SK-N-SH treated with all-trans-retinoic acid at 6 μM for 48 hours (cell line): ENCODE measurements at regions not wholly inside any gene's neighbourhood (a gene's known extent, or its start where the extent isn't known, plus 50 kb on each side); places are given as distances from the start of the nearest gene placed in this dataset.

ENCODE experiments used
- BACH2 ChIP-seq: fragments of 250-450 bp; sonication (Bioruptor Pico); IDR thresholded peaks from 2 replicates; pipeline ENCODE4 v1.9.0; 2021; ENCODE audit warnings: mild to moderate bottlenecking, borderline replicate concordance
- CSDC2 ChIP-seq: fragments of 250-450 bp; sonication (Bioruptor Pico); IDR thresholded peaks from 2 replicates; pipeline ENCODE4 v1.5.0; 2020; ENCODE audit warnings: mild to moderate bottlenecking, moderate library complexity
- GLIS3 ChIP-seq: fragments of 250-450 bp; sonication (Bioruptor Pico); IDR thresholded peaks from 2 replicates; pipeline ENCODE4 v1.5.0; 2020; ENCODE audit warnings: mild to moderate bottlenecking, moderate library complexity
- PPARA ChIP-seq: fragments of 250-450 bp; sonication (Bioruptor Pico); IDR thresholded peaks from 2 replicates; pipeline ENCODE4 v1.5.0; 2020; ENCODE audit warnings: mild to moderate bottlenecking, borderline replicate concordance
- ZC3H10 ChIP-seq: fragments of 250-450 bp; sonication (Bioruptor Pico); IDR thresholded peaks from 2 replicates; pipeline ENCODE4 v1.5.1; 2021; ENCODE audit warnings: mild to moderate bottlenecking, moderate library complexity
- TF ChIP-seq, protein P1 (sequence below): fragments of 250-450 bp; sonication (Bioruptor Pico); IDR thresholded peaks from 2 replicates; pipeline ENCODE4 v1.5.0; 2020; ENCODE audit warnings: mild to moderate bottlenecking, moderate library complexity
- TF ChIP-seq, protein P2 (sequence below): fragments of 250-450 bp; sonication (Bioruptor Pico); IDR thresholded peaks from 2 replicates; pipeline ENCODE4 v1.5.1; 2021; ENCODE audit warnings: mild to moderate bottlenecking, moderate library complexity
- TF ChIP-seq, protein P3 (sequence below): fragments of 250-450 bp; sonication (Bioruptor Pico); IDR thresholded peaks from 2 replicates; pipeline ENCODE4 v1.8.0; 2020; ENCODE audit warnings: mild to moderate bottlenecking, moderate library complexity, borderline replicate concordance

DNA sequence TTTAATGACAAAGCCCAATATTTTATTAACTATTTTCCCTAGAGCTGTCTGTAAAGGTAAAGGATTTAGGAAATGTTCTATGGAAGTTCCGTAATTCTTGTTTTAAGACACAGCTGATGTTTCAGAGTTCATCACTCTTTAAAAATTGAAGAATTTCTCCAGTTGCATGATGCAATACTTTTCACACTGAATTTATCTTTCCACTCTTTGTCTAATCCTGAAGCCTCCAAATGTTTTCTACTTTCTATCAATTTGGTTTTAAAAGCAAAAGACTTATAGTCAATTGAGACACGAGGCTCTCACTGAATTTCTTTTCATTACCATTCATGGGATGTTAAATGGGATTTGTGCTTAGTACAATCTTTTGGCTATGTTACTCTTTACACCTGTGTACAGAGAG lies 223.2 kb downstream of the TDRD15 start:
- TF ChIP-seq, protein P1, sequence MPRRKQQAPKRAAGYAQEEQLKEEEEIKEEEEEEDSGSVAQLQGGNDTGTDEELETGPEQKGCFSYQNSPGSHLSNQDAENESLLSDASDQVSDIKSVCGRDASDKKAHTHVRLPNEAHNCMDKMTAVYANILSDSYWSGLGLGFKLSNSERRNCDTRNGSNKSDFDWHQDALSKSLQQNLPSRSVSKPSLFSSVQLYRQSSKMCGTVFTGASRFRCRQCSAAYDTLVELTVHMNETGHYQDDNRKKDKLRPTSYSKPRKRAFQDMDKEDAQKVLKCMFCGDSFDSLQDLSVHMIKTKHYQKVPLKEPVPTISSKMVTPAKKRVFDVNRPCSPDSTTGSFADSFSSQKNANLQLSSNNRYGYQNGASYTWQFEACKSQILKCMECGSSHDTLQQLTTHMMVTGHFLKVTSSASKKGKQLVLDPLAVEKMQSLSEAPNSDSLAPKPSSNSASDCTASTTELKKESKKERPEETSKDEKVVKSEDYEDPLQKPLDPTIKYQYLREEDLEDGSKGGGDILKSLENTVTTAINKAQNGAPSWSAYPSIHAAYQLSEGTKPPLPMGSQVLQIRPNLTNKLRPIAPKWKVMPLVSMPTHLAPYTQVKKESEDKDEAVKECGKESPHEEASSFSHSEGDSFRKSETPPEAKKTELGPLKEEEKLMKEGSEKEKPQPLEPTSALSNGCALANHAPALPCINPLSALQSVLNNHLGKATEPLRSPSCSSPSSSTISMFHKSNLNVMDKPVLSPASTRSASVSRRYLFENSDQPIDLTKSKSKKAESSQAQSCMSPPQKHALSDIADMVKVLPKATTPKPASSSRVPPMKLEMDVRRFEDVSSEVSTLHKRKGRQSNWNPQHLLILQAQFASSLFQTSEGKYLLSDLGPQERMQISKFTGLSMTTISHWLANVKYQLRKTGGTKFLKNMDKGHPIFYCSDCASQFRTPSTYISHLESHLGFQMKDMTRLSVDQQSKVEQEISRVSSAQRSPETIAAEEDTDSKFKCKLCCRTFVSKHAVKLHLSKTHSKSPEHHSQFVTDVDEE (CRISPR knock-in tag) = no peak
- no peak for TF ChIP-seq CSDC2 (CRISPR knock-in tag)
- TF ChIP-seq, protein P2, sequence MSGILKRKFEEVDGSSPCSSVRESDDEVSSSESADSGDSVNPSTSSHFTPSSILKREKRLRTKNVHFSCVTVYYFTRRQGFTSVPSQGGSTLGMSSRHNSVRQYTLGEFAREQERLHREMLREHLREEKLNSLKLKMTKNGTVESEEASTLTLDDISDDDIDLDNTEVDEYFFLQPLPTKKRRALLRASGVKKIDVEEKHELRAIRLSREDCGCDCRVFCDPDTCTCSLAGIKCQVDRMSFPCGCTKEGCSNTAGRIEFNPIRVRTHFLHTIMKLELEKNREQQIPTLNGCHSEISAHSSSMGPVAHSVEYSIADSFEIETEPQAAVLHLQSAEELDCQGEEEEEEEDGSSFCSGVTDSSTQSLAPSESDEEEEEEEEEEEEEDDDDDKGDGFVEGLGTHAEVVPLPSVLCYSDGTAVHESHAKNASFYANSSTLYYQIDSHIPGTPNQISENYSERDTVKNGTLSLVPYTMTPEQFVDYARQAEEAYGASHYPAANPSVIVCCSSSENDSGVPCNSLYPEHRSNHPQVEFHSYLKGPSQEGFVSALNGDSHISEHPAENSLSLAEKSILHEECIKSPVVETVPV = no peak
- TF ChIP-seq ZC3H10 = no peak
- no peak for TF ChIP-seq PPARA (CRISPR knock-in tag)
- TF ChIP-seq, protein P3, sequence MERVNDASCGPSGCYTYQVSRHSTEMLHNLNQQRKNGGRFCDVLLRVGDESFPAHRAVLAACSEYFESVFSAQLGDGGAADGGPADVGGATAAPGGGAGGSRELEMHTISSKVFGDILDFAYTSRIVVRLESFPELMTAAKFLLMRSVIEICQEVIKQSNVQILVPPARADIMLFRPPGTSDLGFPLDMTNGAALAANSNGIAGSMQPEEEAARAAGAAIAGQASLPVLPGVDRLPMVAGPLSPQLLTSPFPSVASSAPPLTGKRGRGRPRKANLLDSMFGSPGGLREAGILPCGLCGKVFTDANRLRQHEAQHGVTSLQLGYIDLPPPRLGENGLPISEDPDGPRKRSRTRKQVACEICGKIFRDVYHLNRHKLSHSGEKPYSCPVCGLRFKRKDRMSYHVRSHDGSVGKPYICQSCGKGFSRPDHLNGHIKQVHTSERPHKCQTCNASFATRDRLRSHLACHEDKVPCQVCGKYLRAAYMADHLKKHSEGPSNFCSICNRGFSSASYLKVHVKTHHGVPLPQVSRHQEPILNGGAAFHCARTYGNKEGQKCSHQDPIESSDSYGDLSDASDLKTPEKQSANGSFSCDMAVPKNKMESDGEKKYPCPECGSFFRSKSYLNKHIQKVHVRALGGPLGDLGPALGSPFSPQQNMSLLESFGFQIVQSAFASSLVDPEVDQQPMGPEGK = no peak
- TF ChIP-seq BACH2 (CRISPR knock-in tag) = no peak
- TF ChIP-seq GLIS3 (CRISPR knock-in tag) = no peak
